ENCODE measurements at regions not wholly inside any gene's neighbourhood (a gene's known extent, or its start where the extent isn't known, plus 50 kb on each side); places are given as distances from the start of the nearest gene placed in this dataset.

GRCh38 chr16:6132121-6132520 lies 1034.5 kb upstream of the EEF2KMT start:
- TF ChIP-seq CTCF (IDR thresholded peaks at IDR 0.05) (peak in 1 of 6 experiments; percentile 10), POLR2A (IDR thresholded peaks at IDR 0.05) (no peak)
